ENCODE measurements at regions not wholly inside any gene's neighbourhood (a gene's known extent, or its start where the extent isn't known, plus 50 kb on each side); places are given as distances from the start of the nearest gene placed in this dataset.

GRCh38 chr3:102169915-102170479 lies 264.8 kb upstream of the ZPLD1 start (continued):
- TF ChIP-seq CREB5 (CRISPR knock-in tag; IDR thresholded peaks at IDR 0.05; ENCODE audit: low read depth) (peak; percentile 75), ARNTL (CRISPR knock-in tag; IDR thresholded peaks at IDR 0.05; ENCODE audit: borderline replicate concordance, low read depth) (no peak), ZFP3 (CRISPR knock-in tag; IDR thresholded peaks at IDR 0.05) (no peak), SNAI2 (CRISPR knock-in tag; IDR thresholded peaks at IDR 0.05) (no peak), ZNF70 (CRISPR knock-in tag; IDR thresholded peaks at IDR 0.05) (no peak)
- TF ChIP-seq, protein P1, sequence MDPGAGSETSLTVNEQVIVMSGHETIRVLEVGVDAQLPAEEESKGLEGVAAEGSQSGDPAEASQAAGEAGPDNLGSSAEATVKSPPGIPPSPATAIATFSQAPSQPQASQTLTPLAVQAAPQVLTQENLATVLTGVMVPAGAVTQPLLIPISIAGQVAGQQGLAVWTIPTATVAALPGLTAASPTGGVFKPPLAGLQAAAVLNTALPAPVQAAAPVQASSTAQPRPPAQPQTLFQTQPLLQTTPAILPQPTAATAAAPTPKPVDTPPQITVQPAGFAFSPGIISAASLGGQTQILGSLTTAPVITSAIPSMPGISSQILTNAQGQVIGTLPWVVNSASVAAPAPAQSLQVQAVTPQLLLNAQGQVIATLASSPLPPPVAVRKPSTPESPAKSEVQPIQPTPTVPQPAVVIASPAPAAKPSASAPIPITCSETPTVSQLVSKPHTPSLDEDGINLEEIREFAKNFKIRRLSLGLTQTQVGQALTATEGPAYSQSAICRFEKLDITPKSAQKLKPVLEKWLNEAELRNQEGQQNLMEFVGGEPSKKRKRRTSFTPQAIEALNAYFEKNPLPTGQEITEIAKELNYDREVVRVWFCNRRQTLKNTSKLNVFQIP (CRISPR knock-in tag; IDR thresholded peaks at IDR 0.05; ENCODE audit: borderline replicate concordance, low read depth) = no peak

- no peak; the same call in 2 of the 3 replicates for ATAC-seq
- TF ChIP-seq ZC3H10 (CRISPR knock-in tag; IDR thresholded peaks at IDR 0.05) (no peak), TSHZ2 (CRISPR knock-in tag; IDR thresholded peaks at IDR 0.05) (no peak), ISL1 (CRISPR knock-in tag; IDR thresholded peaks at IDR 0.05) (no peak), ZFP3 (CRISPR knock-in tag; IDR thresholded peaks at IDR 0.05) (no peak), ZNF565 (CRISPR knock-in tag; conservative IDR thresholded peaks at IDR 0.05; ENCODE audit: low read depth) (no peak), CSDC2 (CRISPR knock-in tag; IDR thresholded peaks at IDR 0.05) (no peak), PPARA (CRISPR knock-in tag; IDR thresholded peaks at IDR 0.05; ENCODE audit: borderline replicate concordance) (no peak), RARB (CRISPR knock-in tag; IDR thresholded peaks at IDR 0.05) (no peak), ZNF8 (CRISPR knock-in tag; IDR thresholded peaks at IDR 0.05) (no peak), SNAI2 (CRISPR knock-in tag; IDR thresholded peaks at IDR 0.05) (no peak), ARNTL (CRISPR knock-in tag; IDR thresholded peaks at IDR 0.05; ENCODE audit: borderline replicate concordance, low read depth) (no peak), ZNF70 (CRISPR knock-in tag; IDR thresholded peaks at IDR 0.05) (no peak), TOX (CRISPR knock-in tag; IDR thresholded peaks at IDR 0.05; ENCODE audit: borderline replicate concordance) (no peak), CSRNP3 (CRISPR knock-in tag; IDR thresholded peaks at IDR 0.05) (no peak), CREB5 (CRISPR knock-in tag; IDR thresholded peaks at IDR 0.05; ENCODE audit: low read depth) (no peak), BACH2 (CRISPR knock-in tag; IDR thresholded peaks at IDR 0.05; ENCODE audit: borderline replicate concordance) (no peak), PATZ1 (CRISPR knock-in tag; IDR thresholded peaks at IDR 0.05; ENCODE audit: borderline replicate concordance) (no peak), OSR1 (CRISPR knock-in tag; IDR thresholded peaks at IDR 0.05) (no peak), GLIS3 (CRISPR knock-in tag; IDR thresholded peaks at IDR 0.05) (no peak)
- TF ChIP-seq, protein P1 (CRISPR knock-in tag; IDR thresholded peaks at IDR 0.05; ENCODE audit: borderline replicate concordance, low read depth) = no peak
Observed at GRCh38 chr3:102170545-102170944, 264.3 kb upstream of the ZPLD1 start.
